HFFc6 (cell line): ENCODE measurements at regions not wholly inside any gene's neighbourhood (a gene's known extent, or its start where the extent isn't known, plus 50 kb on each side); places are given as distances from the start of the nearest gene placed in this dataset.

Experiments
- DNase-seq: peaks from one replicate; pipeline ENCODE4 v3.0.0-alpha.2; 2018
- H3K27ac Mint-ChIP-seq: 2 replicates; pipeline ENCODE4 v1.8.0; 2020; ENCODE audit warnings: mild to moderate bottlenecking, mixed read lengths
- H3K27me3 Mint-ChIP-seq: 2 replicates; pipeline ENCODE4 v1.8.0; 2021; ENCODE audit warnings: mild to moderate bottlenecking, moderate library complexity, mixed read lengths; ENCODE audit not compliant: insufficient read depth
- H3K36me3 Mint-ChIP-seq: 2 replicates; pipeline ENCODE4 v1.8.0; 2021; ENCODE audit warnings: low read depth, mixed read lengths
- H3K4me1 Mint-ChIP-seq: 2 replicates; pipeline ENCODE4 v1.8.0; 2020; ENCODE audit warnings: low read depth, mixed read lengths
- H3K4me3 Mint-ChIP-seq: 2 replicates; pipeline ENCODE4 v1.8.0; 2020; ENCODE audit warnings: mild to moderate bottlenecking, moderate library complexity, mixed read lengths
- H3K9me3 Mint-ChIP-seq: 2 replicates; pipeline ENCODE4 v1.8.0; 2020; ENCODE audit warnings: mild to moderate bottlenecking, mixed read lengths
- CTCF ChIP-seq: fragments of 200-600 bp; sonication (generic); IDR thresholded peaks from 2 replicates; pipeline ENCODE4 v1.5.0; 2021; ENCODE audit warnings: antibody characterized with exemption, mild to moderate bottlenecking

GRCh38 chr7:119983468-119983867, 289.5 kb upstream of the KCND2 start:
- TF ChIP-seq CTCF = no peak
- Mint-ChIP-seq H3K27ac (no peak overlapping the region), H3K4me3 (no peak overlapping the region), H3K4me1 (no peaks in the 10 kb centered on the region), H3K27me3 (no peaks in the 10 kb centered on the region; the same call in 1 of the 2 replicates), H3K9me3 (peaks cover 5% of the 10 kb centered on the region; the same call in 1 of the 2 replicates), H3K36me3 (no peaks in the 10 kb centered on the region)
- no peak for DNase-seq

GRCh38 chr7:119984247-119984646, 288.7 kb upstream of the KCND2 start:
- Mint-ChIP-seq H3K36me3 (no peaks in the 10 kb centered on the region), H3K27me3 (no peaks in the 10 kb centered on the region; the same call in 1 of the 2 replicates), H3K4me1 (no peaks in the 10 kb centered on the region), H3K4me3 (no peak overlapping the region), H3K9me3 (peaks cover 5% of the 10 kb centered on the region; the same call in 1 of the 2 replicates), H3K27ac (no peak overlapping the region)
- no peak for TF ChIP-seq CTCF
- no peak for DNase-seq

- Mint-ChIP-seq H3K4me3 (no peak overlapping the region), H3K9me3 (peaks cover under 1% of the 10 kb centered on the region; the same call in 1 of the 2 replicates), H3K27ac (no peak overlapping the region), H3K36me3 (no peaks in the 10 kb centered on the region), H3K27me3 (peaks cover 2% of the 10 kb centered on the region; the same call in 1 of the 2 replicates), H3K4me1 (no peaks in the 10 kb centered on the region)
- TF ChIP-seq CTCF = no peak
- DNase-seq = no peak
These were observed 284.6 kb upstream of the KCND2 start for GRCh38 chr7:119988401-119988800.

GRCh38 chr7:119994928-119995327, 278.0 kb upstream of the KCND2 start:
- Mint-ChIP-seq H3K4me1 (no peaks in the 10 kb centered on the region), H3K4me3 (no peak overlapping the region), H3K9me3 (peaks cover 4% of the 10 kb centered on the region; the same call in 1 of the 2 replicates), H3K27ac (no peak overlapping the region), H3K36me3 (no peaks in the 10 kb centered on the region), H3K27me3 (peaks cover 2% of the 10 kb centered on the region; the same call in 1 of the 2 replicates)
- DNase-seq = no peak
- TF ChIP-seq CTCF = no peak

- Mint-ChIP-seq H3K4me1 (no peaks in the 10 kb centered on the region), H3K27ac (no peak overlapping the region), H3K9me3 (peaks cover 4% of the 10 kb centered on the region; the same call in 1 of the 2 replicates), H3K4me3 (no peak overlapping the region), H3K27me3 (no peaks in the 10 kb centered on the region), H3K36me3 (no peaks in the 10 kb centered on the region)
- no peak for DNase-seq
- no peak for TF ChIP-seq CTCF
These were observed 276.3 kb upstream of the KCND2 start for GRCh38 chr7:119996634-119997033.
